AG10803 (cell line): ENCODE measurements at regions not wholly inside any gene's neighbourhood (a gene's known extent, or its start where the extent isn't known, plus 50 kb on each side); places are given as distances from the start of the nearest gene placed in this dataset.

Source experiments
- DNase-seq: peaks from one replicate; pipeline ENCODE4 v3.0.0; 2010; ENCODE audit warnings: low read depth
- H3K4me3 ChIP-seq: 2 replicates; pipeline ENCODE4 v1.5.1; 2011; ENCODE audit warnings: mild to moderate bottlenecking, low read length, control low read depth
- CTCF ChIP-seq: conservative IDR thresholded peaks from 2 replicates; pipeline ENCODE4 v1.5.1; 2011; ENCODE audit warnings: mild to moderate bottlenecking, low read length, control low read depth, inconsistent platforms

GRCh38 chr11:110807801-110808200, 95.6 kb upstream of the ARHGAP20 start:
- no peak for DNase-seq
- no peak for TF ChIP-seq CTCF
- H3K4me3 ChIP-seq: no peak overlapping the region

GRCh38 chr11:110805756-110806155, 93.5 kb upstream of the ARHGAP20 start:
- DNase-seq: no peak
- TF ChIP-seq CTCF: no peak
- no peak overlapping the region for H3K4me3 ChIP-seq

GRCh38 chr11:110802162-110802561, 89.9 kb upstream of the ARHGAP20 start:
- DNase-seq: no peak
- TF ChIP-seq CTCF: no peak

GRCh38 chr11:110801328-110801727, 89.1 kb upstream of the ARHGAP20 start:
- no peak overlapping the region for H3K4me3 ChIP-seq
- no peak for DNase-seq
- TF ChIP-seq CTCF: no peak

More at GRCh38 chr11:110802162-110802561, 89.9 kb upstream of the ARHGAP20 start:
- H3K4me3 ChIP-seq: no peak overlapping the region

GRCh38 chr11:110798201-110798900, 86.1 kb upstream of the ARHGAP20 start:
- no peak overlapping the region for H3K4me3 ChIP-seq
- no peak for DNase-seq
- no peak for TF ChIP-seq CTCF

- no peak for TF ChIP-seq CTCF
- DNase-seq: no peak
Measured at GRCh38 chr11:110797453-110797852, 85.2 kb upstream of the ARHGAP20 start.

GRCh38 chr11:110795112-110795624, 82.9 kb upstream of the ARHGAP20 start:
- DNase-seq: no peak
- TF ChIP-seq CTCF: no peak
- no peak overlapping the region for H3K4me3 ChIP-seq

More at GRCh38 chr11:110797453-110797852, 85.2 kb upstream of the ARHGAP20 start:
- no peak overlapping the region for H3K4me3 ChIP-seq
